ENCODE measurements at regions not wholly inside any gene's neighbourhood (a gene's known extent, or its start where the extent isn't known, plus 50 kb on each side); places are given as distances from the start of the nearest gene placed in this dataset.

DNA sequence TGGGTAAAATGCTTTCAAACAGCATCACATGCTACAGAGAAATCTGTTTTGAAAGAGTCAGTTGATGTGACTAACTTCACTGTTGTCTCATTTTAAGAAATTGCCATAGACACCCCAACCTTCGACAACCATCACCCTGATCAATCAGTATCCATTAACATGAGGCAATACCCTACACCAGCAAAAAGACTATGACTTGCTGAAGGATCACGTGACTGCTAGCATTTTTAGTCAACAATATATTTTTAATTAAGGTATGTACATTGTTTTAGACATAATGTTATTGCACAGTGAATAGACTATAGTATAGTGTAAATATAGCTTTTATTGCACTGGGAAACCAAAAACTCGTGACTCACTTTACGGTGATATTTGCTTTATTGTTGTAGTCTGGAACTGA, 200.0 kb upstream of the ARHGAP24 start:
- no peaks in the 10 kb centered on the region for H3K27me3 ChIP-seq
- no peak overlapping the region for H3K27ac ChIP-seq
- no peak for DNase-seq
- H3K36me3 ChIP-seq (replicated peaks in 1 of 2) = no peaks in the 10 kb centered on the region
- H3K4me1 ChIP-seq (replicated peaks in 1 of 2) = no peaks in the 10 kb centered on the region
- TF ChIP-seq, protein P1, sequence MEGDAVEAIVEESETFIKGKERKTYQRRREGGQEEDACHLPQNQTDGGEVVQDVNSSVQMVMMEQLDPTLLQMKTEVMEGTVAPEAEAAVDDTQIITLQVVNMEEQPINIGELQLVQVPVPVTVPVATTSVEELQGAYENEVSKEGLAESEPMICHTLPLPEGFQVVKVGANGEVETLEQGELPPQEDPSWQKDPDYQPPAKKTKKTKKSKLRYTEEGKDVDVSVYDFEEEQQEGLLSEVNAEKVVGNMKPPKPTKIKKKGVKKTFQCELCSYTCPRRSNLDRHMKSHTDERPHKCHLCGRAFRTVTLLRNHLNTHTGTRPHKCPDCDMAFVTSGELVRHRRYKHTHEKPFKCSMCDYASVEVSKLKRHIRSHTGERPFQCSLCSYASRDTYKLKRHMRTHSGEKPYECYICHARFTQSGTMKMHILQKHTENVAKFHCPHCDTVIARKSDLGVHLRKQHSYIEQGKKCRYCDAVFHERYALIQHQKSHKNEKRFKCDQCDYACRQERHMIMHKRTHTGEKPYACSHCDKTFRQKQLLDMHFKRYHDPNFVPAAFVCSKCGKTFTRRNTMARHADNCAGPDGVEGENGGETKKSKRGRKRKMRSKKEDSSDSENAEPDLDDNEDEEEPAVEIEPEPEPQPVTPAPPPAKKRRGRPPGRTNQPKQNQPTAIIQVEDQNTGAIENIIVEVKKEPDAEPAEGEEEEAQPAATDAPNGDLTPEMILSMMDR (IDR thresholded peaks at IDR 0.05) = no peak
- TF ChIP-seq POLR2A (IDR thresholded peaks at IDR 0.05) = no peak
- no peaks in the 10 kb centered on the region for H3K9me3 ChIP-seq (replicated peaks in 1 of 3)
- H3K4me3 ChIP-seq = no peak overlapping the region
- intact Hi-C loops (cut with DNase I) = no loop called here
- WGBS, 4 donors = 80 to 90% (median 82%) methylated on average over 4 of the region's 4 CpGs

DNA sequence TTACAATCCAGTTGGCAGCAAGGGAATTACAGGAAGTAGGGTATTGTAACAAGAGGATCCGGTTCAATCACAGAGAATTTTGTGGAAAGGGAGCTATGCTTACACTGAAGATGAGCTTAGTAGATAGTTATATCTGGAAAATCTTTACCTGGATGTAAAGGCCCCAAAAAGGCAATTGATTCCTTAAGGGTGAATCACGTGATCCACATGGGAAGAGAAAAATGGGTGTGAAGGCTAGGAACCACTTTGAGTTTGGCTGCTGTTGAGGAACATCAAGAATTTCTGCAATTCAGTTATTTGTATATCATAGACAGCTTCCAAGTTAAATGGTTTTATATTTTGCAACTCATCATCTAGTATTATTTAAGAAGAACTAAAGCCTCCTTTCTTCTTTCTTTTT, 194.0 kb upstream of the ARHGAP24 start:
- H3K27me3 ChIP-seq = no peaks in the 10 kb centered on the region
- no peak overlapping the region for H3K4me3 ChIP-seq
- intact Hi-C loops (cut with DNase I) = no loop called here
- H3K27ac ChIP-seq = no peak overlapping the region
- WGBS, 4 donors = 78 to 95% (median 84%) methylated on average over 2 of the region's 2 CpGs
- H3K9me3 ChIP-seq (replicated peaks in 1 of 3) = no peaks in the 10 kb centered on the region
- DNase-seq = no peak
- no peaks in the 10 kb centered on the region for H3K36me3 ChIP-seq (replicated peaks in 1 of 2)
- TF ChIP-seq, protein P1 (IDR thresholded peaks at IDR 0.05) = no peak
- TF ChIP-seq POLR2A (IDR thresholded peaks at IDR 0.05) = no peak
- no peaks in the 10 kb centered on the region for H3K4me1 ChIP-seq (replicated peaks in 1 of 2)

DNA sequence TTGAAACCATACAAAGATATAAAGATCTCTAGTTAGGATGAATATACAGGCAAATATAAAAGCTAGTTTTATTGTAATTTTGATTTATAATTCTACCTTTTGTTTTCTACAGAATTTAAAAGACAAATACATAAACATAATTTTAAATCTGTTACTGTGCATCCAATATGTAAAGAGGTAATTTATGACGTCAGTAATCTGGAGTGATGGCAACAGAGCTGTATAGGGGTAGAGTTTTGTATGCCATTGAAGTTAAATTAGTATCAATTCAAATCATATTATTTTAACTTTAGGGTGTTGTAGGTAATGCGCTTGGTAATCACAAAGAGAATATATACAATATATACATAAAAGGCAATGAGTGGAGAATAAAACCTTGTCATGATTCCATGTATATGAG, 183.7 kb upstream of the ARHGAP24 start:
- no peak for DNase-seq
- intact Hi-C loops (cut with DNase I) = no loop called here
- Histone ChIP-seq H3K27me3 (no peaks in the 10 kb centered on the region), H3K4me1 (replicated peaks in 1 of 2) (no peaks in the 10 kb centered on the region), H3K27ac (no peak overlapping the region), H3K36me3 (replicated peaks in 1 of 2) (no peaks in the 10 kb centered on the region), H3K9me3 (replicated peaks in 1 of 3) (no peaks in the 10 kb centered on the region), H3K4me3 (no peak overlapping the region)
- TF ChIP-seq, protein P1 (IDR thresholded peaks at IDR 0.05) = no peak
- TF ChIP-seq POLR2A (IDR thresholded peaks at IDR 0.05) = no peak
- 50 to 90% (median 83%) methylated on average over 2 of the region's 2 CpGs for WGBS, 4 donors

DNA sequence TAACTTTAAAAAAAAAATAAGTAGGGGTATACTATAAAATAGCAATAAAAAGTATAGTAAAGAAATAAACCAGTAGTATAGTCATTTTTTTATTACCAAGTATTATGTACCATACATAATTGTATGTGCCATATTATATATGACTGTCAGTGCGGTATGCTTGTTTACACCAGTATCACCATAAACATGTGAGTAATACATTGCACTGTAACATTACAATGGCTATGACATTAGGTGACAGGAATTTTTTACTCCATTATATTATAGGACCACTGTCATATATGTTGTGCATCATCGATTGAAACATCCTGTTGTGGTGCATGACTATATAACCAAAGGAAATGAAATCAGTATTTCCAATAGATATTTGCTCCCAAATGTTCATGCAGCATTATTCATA, 176.9 kb upstream of the ARHGAP24 start:
- 92 to 99% (median 95%) methylated on average over 2 of the region's 2 CpGs for whole genome bisulfite sequencing, 4 donors
- Histone ChIP-seq H3K36me3 (replicated peaks in 1 of 2) (no peaks in the 10 kb centered on the region), H3K4me3 (no peak overlapping the region), H3K27me3 (no peaks in the 10 kb centered on the region), H3K4me1 (replicated peaks in 1 of 2) (no peaks in the 10 kb centered on the region), H3K9me3 (replicated peaks in 1 of 3) (peaks cover 0 to 5% (median 0%) of the 10 kb centered on the region in 3 donors), H3K27ac (no peak overlapping the region)
- DNase-seq = no peak
- intact Hi-C loops (cut with DNase I) = no loop called here
- TF ChIP-seq POLR2A (IDR thresholded peaks at IDR 0.05) = no peak
- TF ChIP-seq, protein P1 (IDR thresholded peaks at IDR 0.05) = no peak
